Superior temporal gyrus (tissue), 1 donor: ENCODE measurements at regions not wholly inside any gene's neighbourhood (a gene's known extent, or its start where the extent isn't known, plus 50 kb on each side); places are given as distances from the start of the nearest gene placed in this dataset.

ENCODE experiments used
- DNase-seq: peaks from one replicate; pipeline ENCODE4 v3.0.0-alpha.2; 2016; ENCODE audit errors: extremely low spot score

- no peak for DNase-seq
These were observed 50.7 kb upstream of the LYVE1 start for GRCh38 chr11:10619131-10619680.

GRCh38 chr11:10618490-10618889, 50.0 kb upstream of the LYVE1 start:
- DNase-seq = no peak
